OCI-LY3 (cell line): ENCODE measurements at regions not wholly inside any gene's neighbourhood (a gene's known extent, or its start where the extent isn't known, plus 50 kb on each side); places are given as distances from the start of the nearest gene placed in this dataset.

Source experiments
- EZH2phosphoT487 ChIP-seq: fragments of 200-600 bp; shearing (Covaris generic); IDR thresholded peaks from 2 replicates; pipeline ENCODE4 v1.6.1; 2018; ENCODE audit warnings: antibody characterized with exemption, mixed run types, low read depth
- TF ChIP-seq, protein P1 (sequence below): fragments of 200-600, 300-600 bp; sonication (generic); IDR thresholded peaks from 2 replicates; pipeline ENCODE4 v1.5.1; 2014; ENCODE audit warnings: antibody characterized with exemption, low read length, low read depth

- TF ChIP-seq, protein P1, sequence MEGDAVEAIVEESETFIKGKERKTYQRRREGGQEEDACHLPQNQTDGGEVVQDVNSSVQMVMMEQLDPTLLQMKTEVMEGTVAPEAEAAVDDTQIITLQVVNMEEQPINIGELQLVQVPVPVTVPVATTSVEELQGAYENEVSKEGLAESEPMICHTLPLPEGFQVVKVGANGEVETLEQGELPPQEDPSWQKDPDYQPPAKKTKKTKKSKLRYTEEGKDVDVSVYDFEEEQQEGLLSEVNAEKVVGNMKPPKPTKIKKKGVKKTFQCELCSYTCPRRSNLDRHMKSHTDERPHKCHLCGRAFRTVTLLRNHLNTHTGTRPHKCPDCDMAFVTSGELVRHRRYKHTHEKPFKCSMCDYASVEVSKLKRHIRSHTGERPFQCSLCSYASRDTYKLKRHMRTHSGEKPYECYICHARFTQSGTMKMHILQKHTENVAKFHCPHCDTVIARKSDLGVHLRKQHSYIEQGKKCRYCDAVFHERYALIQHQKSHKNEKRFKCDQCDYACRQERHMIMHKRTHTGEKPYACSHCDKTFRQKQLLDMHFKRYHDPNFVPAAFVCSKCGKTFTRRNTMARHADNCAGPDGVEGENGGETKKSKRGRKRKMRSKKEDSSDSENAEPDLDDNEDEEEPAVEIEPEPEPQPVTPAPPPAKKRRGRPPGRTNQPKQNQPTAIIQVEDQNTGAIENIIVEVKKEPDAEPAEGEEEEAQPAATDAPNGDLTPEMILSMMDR: no peak
- no peak for TF ChIP-seq EZH2phosphoT487
Observed at GRCh38 chr5:7072188-7072587, 323.8 kb upstream of the ADCY2 start.
